ENCODE measurements at regions not wholly inside any gene's neighbourhood (a gene's known extent, or its start where the extent isn't known, plus 50 kb on each side); places are given as distances from the start of the nearest gene placed in this dataset.

GRCh38 chr4:59772641-59773139, 1427.4 kb upstream of the ADGRL3 start:
- no peak for TF ChIP-seq CTCF (conservative IDR thresholded peaks at IDR 0.05 in 1 of 2, IDR thresholded peaks at IDR 0.05 in 1 of 2; ENCODE audit: extremely low read depth in 1 of 2, insufficient read depth in 1 of 2, low read depth in 1 of 2, low read length in 2 of 2)
- no peak for TF ChIP-seq EZH2 (IDR thresholded peaks at IDR 0.05; ENCODE audit: borderline replicate concordance, low read length)

Data from mammary epithelial cell (primary cell).